ENCODE measurements at regions not wholly inside any gene's neighbourhood (a gene's known extent, or its start where the extent isn't known, plus 50 kb on each side); places are given as distances from the start of the nearest gene placed in this dataset.

GRCh38 chr5:176733406-176734262 is 76.7 kb upstream of the UNC5A start:
- DNase-seq (ENCODE audit: low read depth), result no peak

DNA sequence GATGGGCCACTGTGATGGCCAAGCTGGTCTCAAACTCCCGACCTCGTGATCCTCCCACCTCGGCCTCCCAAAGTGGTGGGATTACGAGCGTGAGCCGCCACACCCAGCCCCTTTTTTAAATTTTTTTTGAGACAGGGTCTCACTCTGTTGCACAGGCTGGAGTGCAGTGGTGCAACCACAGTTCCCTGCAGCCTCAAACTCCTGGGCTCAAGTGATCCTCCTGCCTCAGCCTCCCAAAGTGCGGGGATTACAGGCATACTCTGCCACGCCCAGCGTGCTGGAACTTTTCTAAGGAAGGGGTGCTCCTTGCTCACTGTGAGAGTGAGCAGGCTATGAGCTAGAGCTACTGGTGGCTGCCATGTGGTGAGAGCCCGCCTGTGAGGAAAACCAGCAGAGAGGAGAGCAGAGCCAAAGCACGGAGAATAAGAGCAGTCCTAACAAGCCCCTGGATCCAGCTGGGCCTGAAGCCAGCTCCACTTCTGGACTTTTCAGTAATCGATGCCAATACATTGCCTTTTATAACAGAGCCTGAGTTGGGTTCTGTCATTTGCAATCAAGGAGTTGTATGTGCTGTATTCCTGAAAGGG is 75.5 kb upstream of the UNC5A start:
- DNase-seq (ENCODE audit: low read depth), result no peak

GRCh38 chr5:176735383-176736265 is 74.7 kb upstream of the UNC5A start:
- no peak for DNase-seq (ENCODE audit: low read depth)

DNA sequence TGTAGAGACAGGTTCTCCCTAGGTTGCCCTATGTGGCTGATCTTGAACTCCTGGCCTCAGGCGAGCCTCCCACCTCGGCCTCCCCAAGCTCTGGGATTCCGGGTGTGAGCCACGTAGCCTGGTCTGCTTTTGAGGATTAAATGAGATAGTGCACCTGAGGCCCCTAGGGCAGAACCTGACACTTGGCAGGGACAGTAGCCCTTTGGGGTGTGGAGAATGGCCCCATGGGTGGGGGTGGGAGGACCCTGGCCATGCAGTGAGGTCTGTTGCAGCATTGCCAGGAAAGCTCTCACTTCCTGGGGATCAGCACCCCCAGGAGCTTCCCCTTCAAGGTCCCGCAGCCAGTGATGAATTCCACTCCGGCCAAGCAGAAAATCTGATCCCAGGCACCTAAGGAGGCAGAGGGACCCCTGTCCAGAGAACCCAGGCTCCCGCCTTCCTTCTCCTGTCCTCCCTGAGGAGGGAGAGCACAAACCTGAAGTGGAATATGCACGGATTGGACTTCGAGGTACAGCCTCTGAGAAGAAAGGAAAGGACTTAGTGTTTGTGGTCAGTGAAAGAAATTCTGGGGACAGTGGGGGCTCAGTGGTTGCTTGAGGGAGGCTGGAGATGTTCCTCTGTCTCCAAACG is 73.9 kb upstream of the UNC5A start:
- DNase-seq (ENCODE audit: low read depth), result no peak

- no peak for DNase-seq (ENCODE audit: low read depth)
These were observed 73.2 kb upstream of the UNC5A start for GRCh38 chr5:176736931-176737745.

DNA sequence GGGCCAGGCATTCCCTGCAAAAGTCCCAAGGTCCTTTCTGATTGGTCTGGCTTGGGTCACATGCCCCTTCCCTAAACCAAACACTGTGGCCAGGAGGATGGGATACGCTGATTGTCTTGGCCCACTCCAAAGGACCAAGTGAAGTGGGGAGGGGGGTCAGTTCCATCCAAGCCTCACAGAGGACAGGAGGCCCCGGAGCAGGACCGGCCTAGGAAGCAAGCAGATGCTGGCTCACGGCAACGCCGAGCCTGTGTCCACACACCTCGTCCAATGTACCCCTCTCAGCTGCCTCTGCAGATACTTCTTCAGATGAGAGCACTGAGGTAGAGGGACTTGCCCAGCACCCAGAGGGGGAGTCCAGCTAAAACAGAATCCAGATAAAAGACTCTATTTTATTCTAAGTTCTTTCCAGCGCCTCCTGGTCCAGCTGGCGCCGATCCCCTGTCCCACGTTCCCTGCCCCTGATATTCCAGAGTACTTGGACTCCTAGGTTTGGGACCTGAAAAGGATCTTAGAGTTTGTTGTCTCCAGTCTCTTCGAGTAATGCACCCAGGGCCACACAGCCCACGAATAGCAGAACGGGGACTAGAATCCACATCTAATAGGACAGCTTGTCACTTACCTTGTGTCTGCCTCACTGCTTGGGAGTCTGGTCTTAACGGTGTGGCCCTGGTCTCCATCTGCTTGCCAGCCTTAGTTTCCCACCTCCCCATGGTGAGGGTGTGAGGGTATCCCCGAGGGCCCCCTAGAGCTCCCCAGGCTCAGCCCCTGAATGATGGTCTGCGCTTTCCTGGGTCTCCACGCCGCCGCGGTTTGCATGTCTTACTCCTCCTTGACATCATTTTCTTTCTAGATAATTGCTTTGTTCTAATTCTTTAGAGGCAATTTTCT is 72.4 kb upstream of the UNC5A start:
- no peak for DNase-seq (ENCODE audit: low read depth)

DNA sequence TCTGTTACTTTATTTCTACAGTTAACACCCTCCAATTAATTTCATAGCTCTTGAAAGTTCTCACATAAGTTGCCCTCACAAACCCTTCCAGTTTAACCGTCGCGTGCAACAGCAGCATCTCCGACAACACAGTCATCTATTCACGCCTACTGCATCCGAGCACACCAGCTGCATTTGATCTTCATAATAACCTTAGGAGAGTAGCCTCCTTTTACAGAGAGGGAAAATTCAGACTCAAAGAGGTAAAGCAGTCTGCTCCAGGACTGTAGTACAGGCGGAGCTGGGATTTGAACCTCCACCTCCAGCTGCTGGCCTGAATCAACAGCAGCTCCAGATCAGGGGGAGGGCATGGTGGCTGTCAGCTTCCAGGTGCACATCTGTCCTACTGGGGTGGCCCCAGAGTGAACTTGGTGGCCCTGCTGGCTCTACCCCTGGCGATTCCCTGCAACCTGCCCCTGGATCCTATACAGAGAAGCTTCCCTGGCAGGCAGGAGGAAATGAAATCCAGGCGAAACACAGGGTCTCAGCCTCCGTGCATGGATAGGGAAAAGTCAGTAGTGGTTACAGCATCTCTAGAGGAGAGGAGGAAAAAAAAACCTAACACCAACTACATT is 71.6 kb upstream of the UNC5A start:
- DNase-seq (ENCODE audit: low read depth), result no peak

DNA sequence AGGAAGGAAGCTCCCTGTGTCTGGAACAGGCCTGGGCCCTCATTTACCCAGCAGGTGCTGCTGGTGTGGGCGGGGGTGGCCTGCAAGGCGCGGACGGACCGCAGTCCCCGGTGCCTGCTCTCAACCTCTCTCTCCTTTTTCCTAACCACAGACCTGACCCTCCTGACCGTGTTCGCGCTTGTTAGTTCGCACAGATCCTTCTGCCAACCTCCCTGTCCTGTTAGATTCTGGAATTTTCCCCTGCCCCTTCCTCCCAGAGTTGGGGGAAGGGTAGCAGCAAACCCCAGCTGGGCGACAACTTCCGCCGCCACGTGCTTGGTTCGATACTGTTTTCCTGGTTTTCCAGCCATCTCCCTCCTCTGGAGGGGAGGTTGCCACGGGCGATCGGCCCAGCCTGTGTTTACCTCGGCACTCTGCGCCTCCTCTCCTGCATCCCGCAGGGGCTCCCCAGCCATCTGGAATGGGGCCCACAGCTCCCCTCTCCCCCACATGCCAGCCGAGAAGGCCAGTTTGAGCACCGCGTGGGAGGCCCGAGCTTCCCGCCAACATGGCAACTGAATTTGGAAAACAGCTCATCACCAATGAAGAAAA is 70.8 kb upstream of the UNC5A start:
- no peak for DNase-seq (ENCODE audit: low read depth)

GRCh38 chr5:176740131-176740701 is 70.1 kb upstream of the UNC5A start:
- DNase-seq (ENCODE audit: low read depth), result no peak

DNA sequence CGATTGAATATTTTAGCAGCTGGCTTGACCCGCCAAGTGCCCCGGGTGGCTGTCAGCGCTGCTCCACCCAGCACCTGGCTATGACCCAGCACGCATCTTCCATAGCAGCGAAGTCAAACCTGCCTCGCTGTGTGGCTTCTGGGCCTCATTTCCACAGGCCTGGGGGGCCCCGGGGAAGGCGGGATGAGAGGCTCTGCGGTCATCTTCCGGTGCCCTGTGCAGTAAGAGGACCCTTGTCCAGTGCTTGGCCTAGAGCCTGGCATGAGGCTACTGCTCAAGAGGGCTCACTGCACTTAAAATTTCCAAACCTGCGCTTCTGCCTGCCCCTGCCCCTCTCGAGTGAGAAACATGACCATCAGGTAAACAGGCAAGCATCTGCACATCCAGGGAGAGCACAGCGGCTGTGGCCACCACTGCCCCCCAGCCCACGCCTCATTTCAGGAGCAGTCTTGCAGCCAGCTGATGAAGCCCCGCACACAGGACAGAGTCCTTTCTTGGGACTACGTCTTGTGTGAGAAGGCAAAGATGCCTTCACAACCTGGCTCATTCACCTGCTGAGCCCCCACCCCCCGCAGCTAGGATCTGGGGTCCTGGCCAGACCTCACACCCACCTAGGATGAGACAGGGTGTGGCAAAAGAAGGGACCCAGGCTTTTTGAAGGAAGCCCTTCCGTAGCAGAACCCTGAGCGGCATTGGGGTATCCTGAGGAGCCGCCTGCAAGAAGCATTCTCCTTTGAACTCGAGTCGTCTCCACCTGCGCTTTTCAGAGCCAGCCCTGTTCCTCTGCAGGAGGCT is 69.5 kb upstream of the UNC5A start:
- no peak for DNase-seq (ENCODE audit: low read depth)

GRCh38 chr5:176741561-176742211 is 68.7 kb upstream of the UNC5A start:
- no peak for DNase-seq (ENCODE audit: low read depth)

DNA sequence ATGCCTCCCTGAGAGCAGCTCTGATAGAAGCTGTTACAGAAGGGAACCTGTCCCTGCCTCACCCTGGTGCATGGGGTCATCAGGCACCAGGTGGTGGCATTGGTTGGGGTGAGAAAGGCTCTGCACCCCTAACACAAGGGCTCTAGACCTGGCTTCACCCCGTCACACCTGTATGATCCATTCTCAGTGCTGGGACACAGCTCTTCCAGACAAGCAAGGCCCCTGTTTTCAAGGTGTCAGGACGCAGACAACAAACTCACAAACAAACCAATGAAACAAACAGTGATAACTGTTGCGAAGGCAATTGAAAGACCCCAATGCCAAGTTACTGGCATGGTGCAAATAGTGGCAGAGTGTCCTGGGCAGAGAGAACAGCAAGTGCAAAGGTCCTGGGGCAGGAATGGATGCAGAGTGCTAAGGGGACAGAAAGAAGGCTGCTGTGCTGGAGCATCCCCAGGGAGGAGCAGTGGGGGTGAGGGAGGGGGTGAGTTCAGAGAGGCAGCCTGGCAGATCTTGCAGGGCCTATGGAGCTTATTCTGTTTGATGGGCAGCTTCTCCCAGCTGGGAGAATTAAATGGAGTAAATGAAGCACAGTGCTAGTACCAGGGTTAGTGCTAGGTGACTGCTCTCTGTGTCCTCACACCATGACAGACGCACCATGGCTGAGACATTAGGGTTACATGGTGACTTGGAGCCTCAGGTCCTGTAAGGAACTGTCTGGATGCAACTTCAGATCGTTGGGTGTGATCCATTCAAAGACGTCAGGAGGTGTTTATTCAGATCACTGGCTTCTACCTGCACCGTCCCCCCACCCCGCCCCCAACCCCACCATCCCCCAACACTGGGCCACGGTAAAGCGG is 67.9 kb upstream of the UNC5A start:
- DNase-seq (ENCODE audit: low read depth), result no peak

GRCh38 chr5:176743136-176743861 is 67.1 kb upstream of the UNC5A start:
- DNase-seq (ENCODE audit: low read depth), result no peak

GRCh38 chr5:176743868-176744583 is 66.3 kb upstream of the UNC5A start:
- no peak for DNase-seq (ENCODE audit: low read depth)

DNA sequence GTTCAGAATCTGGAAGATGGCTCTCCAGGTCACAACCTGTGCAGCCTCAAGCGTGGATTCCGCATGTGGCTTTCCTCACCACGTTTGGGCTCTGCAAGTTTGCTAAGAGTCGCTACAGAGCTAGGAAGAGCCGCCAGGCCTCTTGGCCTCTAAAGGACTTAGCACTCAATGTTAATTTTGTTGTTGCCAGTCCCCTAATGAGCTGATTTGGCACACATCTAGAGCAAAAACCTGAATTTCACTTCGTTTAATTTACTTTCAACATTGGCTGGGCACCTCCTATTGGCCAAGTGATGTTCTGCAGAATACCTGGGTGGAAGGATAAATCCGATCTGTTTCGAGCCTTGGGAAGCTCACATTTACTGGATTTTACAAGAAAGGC is 65.8 kb upstream of the UNC5A start:
- no peak for DNase-seq (ENCODE audit: low read depth)
